ENCODE measurements at regions not wholly inside any gene's neighbourhood (a gene's known extent, or its start where the extent isn't known, plus 50 kb on each side); places are given as distances from the start of the nearest gene placed in this dataset.

GRCh38 chr14:95818581-95818980 is 58.1 kb upstream of the TUNAR start:
- Histone ChIP-seq H2AFZ (peak overlapping the region; percentile 55), H3K79me2 (no peaks in the 10 kb centered on the region), H3K9me3 (ENCODE audit: control insufficient read depth, low read length) (no peaks in the 10 kb centered on the region), H3K4me1 (peaks cover 59% of the 10 kb centered on the region), H3K4me2 (ENCODE audit: low read length) (no peak overlapping the region), H3K27me3 (ENCODE audit: control insufficient read depth, insufficient read depth, low read length) (no peaks in the 10 kb centered on the region), H3K4me3 (ENCODE audit: low read depth, low read length) (no peak overlapping the region), H3K9ac (no peak overlapping the region), H3K27ac (peak overlapping the region; percentile 77), H3K36me3 (ENCODE audit: control insufficient read depth, insufficient read depth, low read length) (no peaks in the 10 kb centered on the region)
- TF ChIP-seq CTCF (IDR thresholded peaks at IDR 0.05), result no peak

GRCh38 chr14:95817271-95817670 is 59.4 kb upstream of the TUNAR start:
- H3K27ac ChIP-seq, result peak overlapping the region; percentile 77
- no peaks in the 10 kb centered on the region for H3K27me3 ChIP-seq (ENCODE audit: control insufficient read depth, insufficient read depth, low read length)
- no peaks in the 10 kb centered on the region for H3K79me2 ChIP-seq
- no peak for TF ChIP-seq CTCF (IDR thresholded peaks at IDR 0.05)
- H3K4me2 ChIP-seq (ENCODE audit: low read length), result no peak overlapping the region
- H3K9ac ChIP-seq, result no peak overlapping the region
- peak overlapping the region; percentile 19 for H2AFZ ChIP-seq
- H3K9me3 ChIP-seq (ENCODE audit: control insufficient read depth, low read length), result no peaks in the 10 kb centered on the region
- H3K36me3 ChIP-seq (ENCODE audit: control insufficient read depth, insufficient read depth, low read length), result no peaks in the 10 kb centered on the region
- H3K4me3 ChIP-seq (ENCODE audit: low read depth, low read length), result no peak overlapping the region
- peaks cover 70% of the 10 kb centered on the region for H3K4me1 ChIP-seq

DNA sequence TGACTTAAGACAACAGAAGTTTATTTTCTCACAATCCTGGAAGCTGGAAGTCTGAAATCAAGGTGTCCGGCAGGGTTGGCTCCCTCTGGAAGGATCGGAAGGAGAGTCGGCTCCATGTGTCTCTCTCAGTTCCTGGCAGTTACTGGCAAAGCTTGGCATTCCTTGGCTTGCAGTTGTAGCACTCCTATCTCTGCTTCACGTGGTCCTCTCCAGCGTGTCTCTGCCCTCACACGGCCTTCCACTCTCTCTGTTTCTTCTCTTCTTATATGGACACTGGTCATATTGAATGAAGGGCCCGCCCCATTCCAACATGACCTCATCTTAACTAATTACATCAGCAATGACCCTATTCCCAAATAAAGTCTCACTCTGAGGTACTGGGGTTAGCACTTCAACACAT is 60.1 kb upstream of the TUNAR start:
- Histone ChIP-seq H3K9me3 (ENCODE audit: control insufficient read depth, low read length) (no peaks in the 10 kb centered on the region), H3K79me2 (no peaks in the 10 kb centered on the region), H3K4me1 (peaks cover 75% of the 10 kb centered on the region), H3K4me2 (ENCODE audit: low read length) (no peak overlapping the region), H3K4me3 (ENCODE audit: low read depth, low read length) (no peak overlapping the region), H2AFZ (peak overlapping the region; percentile 42), H3K36me3 (ENCODE audit: control insufficient read depth, insufficient read depth, low read length) (no peaks in the 10 kb centered on the region), H3K27ac (peak overlapping the region; percentile 77), H3K9ac (no peak overlapping the region), H3K27me3 (ENCODE audit: control insufficient read depth, insufficient read depth, low read length) (no peaks in the 10 kb centered on the region)
- TF ChIP-seq CTCF (IDR thresholded peaks at IDR 0.05), result no peak

GRCh38 chr14:95815226-95815690 is 61.4 kb upstream of the TUNAR start:
- no peak overlapping the region for H3K4me3 ChIP-seq (ENCODE audit: low read depth, low read length)
- no peak for TF ChIP-seq CTCF (IDR thresholded peaks at IDR 0.05)
- H3K9me3 ChIP-seq (ENCODE audit: control insufficient read depth, low read length), result no peaks in the 10 kb centered on the region
- no peak overlapping the region for H3K4me2 ChIP-seq (ENCODE audit: low read length)
- H3K9ac ChIP-seq, result no peak overlapping the region
- H3K36me3 ChIP-seq (ENCODE audit: control insufficient read depth, insufficient read depth, low read length), result no peaks in the 10 kb centered on the region
- H3K27ac ChIP-seq, result peak overlapping the region; percentile 77
- H3K79me2 ChIP-seq, result no peaks in the 10 kb centered on the region
- peaks cover 88% of the 10 kb centered on the region for H3K4me1 ChIP-seq
- H2AFZ ChIP-seq, result peak overlapping the region; percentile 26
- no peaks in the 10 kb centered on the region for H3K27me3 ChIP-seq (ENCODE audit: control insufficient read depth, insufficient read depth, low read length)

Data from parathyroid adenoma (tissue), 2 donors.